ENCODE measurements at regions not wholly inside any gene's neighbourhood (a gene's known extent, or its start where the extent isn't known, plus 50 kb on each side); places are given as distances from the start of the nearest gene placed in this dataset.

DNA sequence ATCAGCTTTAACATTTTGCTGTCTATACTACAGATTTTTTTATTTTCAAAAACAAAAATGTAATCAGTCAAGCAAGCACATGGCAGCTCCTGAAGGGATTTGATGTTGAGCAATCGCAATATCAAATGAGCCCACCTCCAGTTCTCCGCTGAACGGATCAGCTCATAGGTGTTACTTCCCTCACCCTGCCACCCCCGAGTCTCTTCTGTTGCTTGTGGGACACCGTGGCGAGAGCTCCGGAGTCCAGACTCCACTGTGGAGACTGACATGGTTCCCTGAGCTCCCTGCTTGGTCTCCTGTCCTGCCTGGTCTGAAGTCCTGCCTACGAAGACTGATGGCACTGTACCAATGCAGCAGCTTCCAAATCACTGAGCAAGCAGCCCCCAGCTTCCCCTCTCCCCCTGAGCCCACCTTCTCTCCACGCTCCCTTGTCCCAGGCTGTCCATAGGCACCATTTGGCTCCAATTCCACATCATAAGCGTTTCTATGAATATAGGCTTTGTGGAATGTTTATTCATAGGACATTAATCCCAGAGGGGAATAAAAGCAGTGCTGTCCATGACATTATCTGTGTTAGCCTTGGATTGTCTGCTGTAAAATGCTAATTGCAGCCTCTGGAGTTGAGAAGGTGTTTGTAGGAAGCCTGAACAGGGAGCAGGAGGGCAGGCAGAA is 162.2 kb downstream of the LY86 start:
- TF ChIP-seq GATA3 (IDR thresholded peaks at IDR 0.05; ENCODE audit: low read depth, low read length) = no peak
- no peak for TF ChIP-seq GATA2 (IDR thresholded peaks at IDR 0.05; ENCODE audit: low read depth, low read length)

DNA sequence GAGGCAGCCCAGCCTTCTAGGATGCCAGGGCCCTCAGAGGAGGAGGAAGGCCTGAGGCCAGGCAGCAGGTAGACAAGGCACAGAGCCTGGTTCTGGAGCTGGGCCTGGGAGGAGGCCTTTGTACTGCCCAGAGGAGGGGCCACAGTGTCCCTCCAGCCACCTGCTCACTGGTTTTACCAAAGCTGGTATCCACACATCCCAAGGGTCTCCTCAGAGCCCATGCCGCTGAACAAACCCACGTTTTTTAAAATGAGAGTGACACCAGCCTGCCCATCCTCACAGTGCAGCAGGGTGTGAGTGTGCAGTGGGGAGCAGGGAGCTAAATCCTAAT is 162.7 kb downstream of the LY86 start:
- no peak for TF ChIP-seq GATA3 (IDR thresholded peaks at IDR 0.05; ENCODE audit: low read depth, low read length)
- no peak for TF ChIP-seq GATA2 (IDR thresholded peaks at IDR 0.05; ENCODE audit: low read depth, low read length)

DNA sequence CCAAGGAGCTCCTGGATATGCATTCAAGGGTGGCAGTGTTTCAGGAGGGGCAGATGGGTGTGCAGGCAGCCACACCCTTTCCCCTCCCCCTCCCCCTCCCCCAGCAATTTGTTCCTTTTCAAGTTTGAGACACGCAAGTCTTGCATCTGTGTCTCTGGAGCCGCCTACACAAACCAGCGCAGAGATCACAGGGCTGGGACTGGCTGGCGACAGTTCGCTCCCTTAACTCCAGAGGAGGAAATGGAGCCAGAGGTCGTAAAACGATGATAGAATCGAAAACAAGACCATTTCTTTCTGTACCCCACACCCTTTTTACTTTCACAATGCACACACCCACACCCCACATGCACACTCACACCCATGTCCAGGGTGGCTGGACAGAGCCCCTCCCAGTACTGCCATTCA is 163.1 kb downstream of the LY86 start:
- TF ChIP-seq GATA3 (IDR thresholded peaks at IDR 0.05; ENCODE audit: low read depth, low read length) (no peak), GATA2 (IDR thresholded peaks at IDR 0.05; ENCODE audit: low read depth, low read length) (no peak)

DNA sequence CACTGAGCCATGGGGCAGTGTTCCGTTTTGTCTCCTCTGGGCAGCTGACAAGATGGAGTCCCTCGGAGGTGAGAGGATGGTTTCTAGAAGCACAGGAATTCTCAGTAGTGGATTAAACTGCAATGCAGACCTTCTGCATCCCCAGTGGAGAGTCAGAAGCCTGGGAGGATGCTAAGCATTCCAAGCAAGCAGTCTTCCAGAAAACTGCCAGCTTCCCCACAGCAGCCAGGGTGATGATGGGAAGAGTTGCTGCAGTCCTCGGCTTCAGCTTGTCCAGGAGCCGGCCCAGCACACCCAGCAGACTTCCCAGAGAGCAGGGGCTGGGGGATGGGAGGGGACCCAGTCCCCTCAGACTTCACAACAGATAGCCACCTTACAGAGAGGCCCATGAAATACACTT is 163.6 kb downstream of the LY86 start:
- TF ChIP-seq GATA2 (IDR thresholded peaks at IDR 0.05; ENCODE audit: low read depth, low read length) = no peak
- no peak for TF ChIP-seq GATA3 (IDR thresholded peaks at IDR 0.05; ENCODE audit: low read depth, low read length)

DNA sequence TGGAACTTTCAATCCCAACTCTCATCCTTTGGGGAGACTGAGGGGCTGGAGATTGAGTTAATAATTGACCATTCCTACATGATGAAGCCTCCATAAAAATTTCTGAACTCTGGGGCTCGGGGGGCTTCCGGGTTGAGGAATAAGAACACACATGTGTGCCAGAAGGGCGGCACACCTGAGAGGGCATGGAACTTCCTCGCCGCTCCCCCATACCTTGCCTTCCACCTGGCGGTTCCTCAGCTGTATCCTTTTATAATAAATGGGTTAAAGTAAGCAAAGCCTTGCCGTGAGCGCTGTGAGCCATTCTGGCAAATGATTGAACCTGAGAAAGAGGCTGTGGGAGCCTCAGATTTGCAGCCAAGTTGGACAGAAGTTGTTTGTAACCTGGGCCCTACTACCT is 164.8 kb downstream of the LY86 start:
- TF ChIP-seq GATA2 (IDR thresholded peaks at IDR 0.05; ENCODE audit: low read depth, low read length) = no peak
- no peak for TF ChIP-seq GATA3 (IDR thresholded peaks at IDR 0.05; ENCODE audit: low read depth, low read length)

DNA sequence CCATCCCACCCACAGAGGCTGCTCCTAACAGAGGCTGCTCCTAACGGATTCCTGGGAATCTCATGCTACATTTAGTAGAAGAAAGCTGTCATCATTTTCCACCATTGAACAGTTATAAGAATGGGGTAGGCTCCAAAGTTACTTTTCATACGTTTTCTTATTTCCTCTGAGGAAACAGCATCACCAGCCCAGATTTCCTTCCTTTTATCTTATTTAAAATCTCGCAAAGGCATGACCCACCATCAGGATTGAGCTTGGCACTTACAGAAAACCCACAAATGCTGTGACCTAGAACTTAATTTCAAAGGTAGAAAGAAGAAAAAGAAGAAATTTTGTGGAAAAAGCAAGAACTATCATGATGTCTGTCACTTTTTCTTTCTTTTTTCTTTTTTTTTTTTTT is 168.0 kb downstream of the LY86 start:
- TF ChIP-seq GATA2 (IDR thresholded peaks at IDR 0.05; ENCODE audit: low read depth, low read length) (no peak), GATA3 (IDR thresholded peaks at IDR 0.05; ENCODE audit: low read depth, low read length) (no peak)

DNA sequence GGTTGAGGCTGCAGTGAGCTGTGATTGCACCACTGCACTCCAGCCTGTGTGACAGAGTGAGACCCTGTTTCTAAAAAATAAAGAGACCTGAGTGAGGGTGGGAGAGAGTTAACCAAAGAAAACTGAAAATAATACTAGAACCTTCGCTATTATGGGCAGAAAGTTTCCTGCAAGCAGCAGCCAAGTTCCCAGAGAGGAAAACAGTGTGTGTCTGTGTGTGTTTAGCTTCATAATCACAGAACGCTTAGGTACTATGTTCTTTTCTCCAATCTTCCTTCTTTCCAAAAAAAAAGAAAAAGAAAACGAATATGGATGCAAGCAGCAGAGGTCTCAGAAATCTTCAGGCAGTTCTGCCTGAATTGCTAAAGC is 170.0 kb downstream of the LY86 start:
- TF ChIP-seq GATA3 (IDR thresholded peaks at IDR 0.05; ENCODE audit: low read depth, low read length) (no peak), GATA2 (IDR thresholded peaks at IDR 0.05; ENCODE audit: low read depth, low read length) (no peak)

DNA sequence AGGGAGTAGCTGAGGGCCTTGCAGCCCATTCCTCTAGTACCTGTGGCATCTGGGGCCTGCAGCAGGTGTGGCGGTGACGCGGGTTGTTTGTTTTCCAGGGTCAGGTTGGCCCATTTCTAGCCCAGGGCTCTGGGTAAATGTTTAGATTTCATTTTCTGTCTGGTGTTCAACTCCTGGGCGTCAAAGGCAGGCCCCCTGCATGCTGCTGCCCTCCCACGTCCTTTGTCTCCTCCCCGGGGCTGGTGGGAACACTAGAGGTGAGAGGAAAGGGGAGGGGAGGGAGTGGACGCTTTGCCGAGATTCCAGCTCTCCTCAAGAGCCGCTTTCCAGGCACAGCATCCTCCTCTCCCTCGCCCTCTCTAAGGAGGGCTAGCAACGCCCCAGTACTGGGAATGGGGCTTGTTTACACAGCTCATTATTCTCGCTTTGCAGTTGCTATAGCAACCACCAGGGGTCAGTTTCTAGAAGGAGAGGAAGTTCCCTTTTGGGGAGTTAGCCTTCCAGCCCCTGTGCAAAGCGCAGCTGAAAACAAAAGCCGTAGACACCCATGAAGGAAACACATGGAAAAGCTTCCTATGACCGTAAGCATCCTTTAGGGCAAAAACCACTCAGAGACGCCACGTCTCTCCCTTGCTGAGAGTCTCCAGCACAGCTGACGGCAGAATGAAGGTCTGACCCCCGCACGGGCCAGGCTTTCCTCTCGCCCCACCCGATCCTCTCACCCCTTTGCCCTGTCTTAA is 170.6 kb downstream of the LY86 start:
- TF ChIP-seq GATA2 (IDR thresholded peaks at IDR 0.05; ENCODE audit: low read depth, low read length) (no peak), GATA3 (IDR thresholded peaks at IDR 0.05; ENCODE audit: low read depth, low read length) (no peak)

DNA sequence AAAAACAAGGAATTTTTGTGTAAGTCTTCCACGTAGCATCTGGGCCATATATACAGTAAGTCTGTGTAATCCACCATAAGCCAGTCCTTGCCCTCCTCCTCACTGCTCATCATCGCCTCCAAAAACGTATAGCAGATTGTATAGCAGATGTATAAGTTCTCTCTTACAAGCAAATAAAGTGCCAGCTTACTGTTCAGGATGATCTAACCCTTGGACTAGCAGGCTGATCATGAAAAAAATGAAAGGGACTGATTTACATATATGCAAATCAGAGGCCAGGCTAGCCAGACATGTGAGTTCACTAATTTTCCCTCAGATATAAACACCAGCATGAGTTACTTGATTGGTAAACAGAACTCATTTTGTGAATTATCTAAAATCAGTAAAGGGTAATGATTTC is 171.5 kb downstream of the LY86 start:
- no peak for TF ChIP-seq GATA3 (IDR thresholded peaks at IDR 0.05; ENCODE audit: low read depth, low read length)
- no peak for TF ChIP-seq GATA2 (IDR thresholded peaks at IDR 0.05; ENCODE audit: low read depth, low read length)

DNA sequence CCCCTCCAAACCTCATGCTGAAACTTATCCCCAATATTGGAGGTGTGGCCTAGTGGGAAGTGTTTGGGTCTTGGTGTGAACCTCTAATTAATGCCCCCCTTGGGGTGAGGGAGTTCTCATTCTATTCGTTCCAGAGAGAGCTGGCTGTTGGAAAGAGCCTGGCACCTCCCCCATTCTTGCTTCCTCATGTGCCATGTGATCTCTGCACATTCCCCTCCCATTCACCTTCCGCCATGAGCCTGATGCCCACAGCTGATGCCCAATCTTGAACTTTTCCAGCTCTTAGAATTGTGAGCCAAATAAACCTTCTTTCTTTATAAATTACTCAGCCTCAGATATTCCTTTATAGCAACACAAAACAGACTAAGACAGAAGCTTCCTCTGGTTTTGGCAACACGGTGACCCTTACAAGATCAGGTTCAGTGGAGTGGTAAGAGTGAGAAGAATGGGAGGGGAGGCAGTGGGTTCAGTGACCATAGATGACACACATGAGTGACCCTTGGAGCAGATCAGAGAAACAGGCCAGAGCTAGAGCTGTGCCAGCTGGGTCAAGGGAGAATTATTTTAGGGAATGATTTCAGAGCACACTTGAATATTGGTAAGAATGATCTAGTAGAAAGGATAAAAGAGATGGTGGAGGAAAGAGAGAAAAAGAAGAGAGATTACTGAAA is 176.4 kb downstream of the LY86 start:
- TF ChIP-seq GATA2 (IDR thresholded peaks at IDR 0.05; ENCODE audit: low read depth, low read length) = no peak
- no peak for TF ChIP-seq GATA3 (IDR thresholded peaks at IDR 0.05; ENCODE audit: low read depth, low read length)

DNA sequence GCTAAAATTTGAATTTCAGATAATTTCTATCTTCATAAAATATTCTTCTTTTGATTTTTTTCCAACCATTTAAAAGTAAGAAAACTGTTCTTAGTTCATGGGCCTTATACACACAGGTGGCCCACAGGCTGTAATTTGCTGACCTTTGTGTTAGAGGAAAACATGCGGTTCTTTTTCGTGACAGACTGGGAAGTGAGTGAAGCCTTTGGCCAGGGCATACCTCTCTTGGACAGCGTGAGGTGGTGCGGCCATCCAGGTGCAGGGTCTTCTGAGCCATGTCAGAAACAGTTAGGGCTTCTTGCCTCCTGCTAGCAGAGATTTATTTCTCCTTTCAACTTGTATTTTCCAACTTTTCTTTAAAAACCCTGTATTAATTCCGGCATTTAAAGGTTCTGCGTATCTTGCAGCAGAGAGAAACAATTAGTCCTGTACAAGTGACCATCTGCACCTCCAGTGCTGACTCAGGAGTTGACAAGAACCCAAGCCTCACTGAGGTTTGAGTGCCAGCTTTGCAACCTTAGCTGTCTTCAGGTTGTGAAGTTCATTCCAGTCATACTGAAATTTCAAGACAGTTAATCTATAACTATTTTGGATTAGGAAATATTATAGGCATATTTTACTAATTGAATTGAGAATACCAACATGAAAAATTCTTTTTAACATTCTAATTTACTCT is 177.8 kb downstream of the LY86 start:
- TF ChIP-seq GATA3 (IDR thresholded peaks at IDR 0.05; ENCODE audit: low read depth, low read length) (no peak), GATA2 (IDR thresholded peaks at IDR 0.05; ENCODE audit: low read depth, low read length) (no peak)

DNA sequence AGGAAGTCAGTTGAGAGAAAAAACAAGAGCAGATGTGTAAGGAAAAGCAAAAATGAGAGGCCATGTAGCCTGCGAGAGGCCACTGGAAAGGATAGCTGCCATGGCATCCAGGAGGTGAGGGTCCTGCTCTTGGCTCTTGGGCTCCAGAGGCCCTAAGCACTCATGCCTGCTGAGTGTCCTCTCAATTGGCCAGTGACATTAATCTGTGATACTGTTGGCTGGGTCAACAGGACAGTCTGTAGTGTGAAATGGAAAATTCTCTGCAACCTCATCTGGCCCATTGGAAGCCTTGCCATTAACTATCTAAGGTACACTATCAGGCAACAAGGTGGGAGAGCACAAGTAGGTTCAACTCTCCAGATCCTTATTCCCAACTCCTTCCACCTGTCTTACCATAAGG is 180.9 kb downstream of the LY86 start:
- TF ChIP-seq GATA2 (IDR thresholded peaks at IDR 0.05; ENCODE audit: low read depth, low read length) = no peak
- no peak for TF ChIP-seq GATA3 (IDR thresholded peaks at IDR 0.05; ENCODE audit: low read depth, low read length)

DNA sequence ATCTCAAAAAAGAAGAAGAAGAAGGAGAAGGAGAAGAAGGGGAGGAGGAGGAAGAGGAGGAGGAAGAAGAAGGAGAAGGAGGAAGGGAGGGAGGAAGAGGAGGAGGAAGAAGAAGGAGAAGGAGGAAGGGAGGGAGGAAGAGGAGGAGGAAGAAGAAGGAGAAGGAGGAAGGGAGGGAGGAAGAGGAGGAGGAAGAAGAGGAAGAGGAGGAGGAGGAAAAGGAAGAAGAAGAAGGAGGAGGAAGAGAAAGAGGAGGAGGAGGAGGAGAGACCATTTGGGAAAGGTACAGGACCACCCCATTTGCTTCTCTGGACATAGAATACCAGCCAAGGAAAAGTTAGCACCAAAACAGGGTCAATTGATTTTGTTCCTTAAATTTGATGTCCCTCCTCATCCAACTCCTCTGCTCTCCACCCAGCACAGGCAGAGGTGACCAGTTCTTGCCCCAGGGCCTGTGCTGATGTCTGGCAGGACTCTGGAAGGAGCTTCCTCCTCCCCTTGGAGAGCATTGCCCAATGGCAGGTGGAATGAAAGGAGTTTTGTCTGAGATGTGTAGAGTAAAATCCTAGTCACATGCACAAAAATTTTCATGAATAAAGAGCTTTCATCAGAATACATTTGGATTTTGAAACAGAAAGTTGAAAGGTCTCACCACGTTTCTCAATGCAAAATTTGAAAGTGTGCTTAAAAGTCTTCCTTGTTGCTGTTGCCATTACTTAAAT is 182.9 kb downstream of the LY86 start:
- no peak for TF ChIP-seq GATA2 (IDR thresholded peaks at IDR 0.05; ENCODE audit: low read depth, low read length)
- no peak for TF ChIP-seq GATA3 (IDR thresholded peaks at IDR 0.05; ENCODE audit: low read depth, low read length)

DNA sequence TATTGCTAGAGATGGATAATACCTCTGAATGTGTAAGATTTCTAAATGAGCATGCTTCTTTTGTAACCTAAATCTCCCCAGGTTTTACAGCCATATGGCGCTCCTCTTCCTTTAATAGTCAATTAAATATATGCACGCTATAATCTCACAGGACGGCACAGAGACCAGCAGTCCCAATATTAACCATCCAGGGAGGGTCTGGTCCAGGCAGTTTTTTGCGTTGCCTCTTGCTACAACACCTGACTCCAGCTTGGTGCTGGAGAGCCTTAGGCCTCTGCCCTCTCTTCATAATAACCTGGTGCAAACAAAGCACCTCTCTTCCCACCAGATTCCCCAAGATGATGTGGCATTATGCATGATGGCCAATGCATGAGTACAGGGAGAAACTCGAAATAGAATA is 183.4 kb downstream of the LY86 start:
- TF ChIP-seq GATA3 (IDR thresholded peaks at IDR 0.05; ENCODE audit: low read depth, low read length) = no peak
- no peak for TF ChIP-seq GATA2 (IDR thresholded peaks at IDR 0.05; ENCODE audit: low read depth, low read length)

All from SH-SY5Y (cell line).